HAP-1 (cell line): ENCODE measurements at regions not wholly inside any gene's neighbourhood (a gene's known extent, or its start where the extent isn't known, plus 50 kb on each side); places are given as distances from the start of the nearest gene placed in this dataset.

Experiments used
- DNase-seq, 2 experiments: peaks; one replicate each; pipeline ENCODE4 v3.0.0-alpha.2; 2016 to 2020; ENCODE audit warnings: low spot score in 2 of 2
- H3K27me3 ChIP-seq: fragments of 250-450 bp; sonication (Bioruptor Pico); 2 replicates; pipeline ENCODE4 v1.5.1; 2020; ENCODE audit warnings: low read depth, mild to moderate bottlenecking, moderate library complexity
- H3K36me3 ChIP-seq: fragments of 250-450 bp; sonication (Bioruptor Pico); replicated peaks from 2 replicates; pipeline ENCODE4 v1.5.1; 2020; ENCODE audit warnings: mild to moderate bottlenecking
- H3K4me1 ChIP-seq: fragments of 250-450 bp; sonication (Bioruptor Pico); 2 replicates; pipeline ENCODE4 v1.5.1; 2020; ENCODE audit warnings: mild to moderate bottlenecking
- H3K4me3 ChIP-seq: fragments of 250-450 bp; sonication (Bioruptor Pico); 2 replicates; pipeline ENCODE4 v1.5.1; 2020; ENCODE audit warnings: mild to moderate bottlenecking, moderate library complexity
- H3K9me3 ChIP-seq: fragments of 250-450 bp; sonication (Bioruptor Pico); 2 replicates; pipeline ENCODE4 v1.5.1; 2020; ENCODE audit warnings: mild to moderate bottlenecking, moderate library complexity
- in situ Hi-C: fragments of 300-500 bp; cut with MboI; formaldehyde crosslinking; loops from 3 replicates; pipeline ENCODE4 v1.14.3; 2020; ENCODE audit warnings: low sequenced_read_pairs, inconsistent platforms, mixed read lengths

- Histone ChIP-seq H3K9me3 (0 out of 2 replicates have a peak, but pooled peaks cover 2% of the 10 kb centered on the region), H3K27me3 (no peaks in the 10 kb centered on the region), H3K4me1 (no peaks in the 10 kb centered on the region), H3K4me3 (no peak overlapping the region), H3K36me3 (no peaks in the 10 kb centered on the region)
- in situ Hi-C loops = no loop called here
- DNase-seq = no peak
Measured at GRCh38 chr5:178786417-178786816, 56.0 kb upstream of the ZNF354A start.

GRCh38 chr5:178785999-178786398, 55.5 kb upstream of the ZNF354A start:
- 0 out of 2 replicates have a peak, but pooled peaks cover 2% of the 10 kb centered on the region for H3K9me3 ChIP-seq
- in situ Hi-C loops = no loop called here
- no peak for DNase-seq
- H3K4me1 ChIP-seq = no peaks in the 10 kb centered on the region
- H3K36me3 ChIP-seq = no peaks in the 10 kb centered on the region
- H3K27me3 ChIP-seq = no peaks in the 10 kb centered on the region
- no peak overlapping the region for H3K4me3 ChIP-seq

- Histone ChIP-seq H3K27me3 (no peaks in the 10 kb centered on the region), H3K36me3 (no peaks in the 10 kb centered on the region), H3K9me3 (0 out of 2 replicates have a peak, but pooled peaks cover 2% of the 10 kb centered on the region), H3K4me3 (no peak overlapping the region), H3K4me1 (no peaks in the 10 kb centered on the region)
- in situ Hi-C loops = no loop called here
- DNase-seq = no peak
Measured at GRCh38 chr5:178784391-178784790, 53.9 kb upstream of the ZNF354A start.

- Histone ChIP-seq H3K4me3 (no peak overlapping the region), H3K27me3 (no peaks in the 10 kb centered on the region), H3K9me3 (peaks cover 4% of the 10 kb centered on the region; the same call in 1 of the 2 replicates), H3K36me3 (no peaks in the 10 kb centered on the region), H3K4me1 (no peaks in the 10 kb centered on the region)
- DNase-seq = no peak
- in situ Hi-C loops = no loop called here
Measured at GRCh38 chr5:178781936-178782335, 51.5 kb upstream of the ZNF354A start.

GRCh38 chr5:178780581-178781498, 50.4 kb upstream of the ZNF354A start:
- H3K36me3 ChIP-seq = no peaks in the 10 kb centered on the region
- peaks cover 4% of the 10 kb centered on the region; the same call in 1 of the 2 replicates for H3K9me3 ChIP-seq
- no peaks in the 10 kb centered on the region for H3K27me3 ChIP-seq
- H3K4me3 ChIP-seq = no peak overlapping the region
- in situ Hi-C loops = no loop called here
- no peak for DNase-seq
- H3K4me1 ChIP-seq = no peaks in the 10 kb centered on the region
